Mesodermal cell (in vitro differentiated cells): ENCODE measurements at regions not wholly inside any gene's neighbourhood (a gene's known extent, or its start where the extent isn't known, plus 50 kb on each side); places are given as distances from the start of the nearest gene placed in this dataset.

Experiments
- H3K27ac ChIP-seq: 2 replicates; pipeline ENCODE4 v1.7.0; 2013; ENCODE audit warnings: mild to moderate bottlenecking, low read depth, low read length, moderate library complexity; ENCODE audit not compliant: severe bottlenecking
- H3K36me3 ChIP-seq: 2 replicates; pipeline ENCODE4 v1.7.1; 2013; ENCODE audit warnings: mild to moderate bottlenecking, low read length, moderate library complexity; ENCODE audit not compliant: control insufficient read depth, insufficient read depth
- H3K4me1 ChIP-seq: one replicate; pipeline ENCODE4 v1.7.1; 2013; ENCODE audit warnings: mild to moderate bottlenecking, low read length; ENCODE audit not compliant: insufficient read depth, control insufficient read depth, poor library complexity, severe bottlenecking
- H3K4me3 ChIP-seq: 2 replicates; pipeline ENCODE4 v1.7.0; 2013; ENCODE audit warnings: low read length, control low read depth, mild to moderate bottlenecking; ENCODE audit not compliant: insufficient read depth, poor library complexity, severe bottlenecking; ENCODE audit errors: extremely low read depth
- H3K9me3 ChIP-seq: 2 replicates; pipeline ENCODE4 v1.7.1; 2013; ENCODE audit warnings: mild to moderate bottlenecking, low read length, moderate library complexity; ENCODE audit not compliant: control insufficient read depth
- WGBS, 2 experiments: methylation state at CpG; one replicate each; pipeline ENCODE4 v1.1.5; 2013; ENCODE audit warnings: missing lambda C conversion rate in 2 of 2; ENCODE audit not compliant: insufficient coverage in 2 of 2; 5-methylcytosine and 5-hydroxymethylcytosine counted together

DNA sequence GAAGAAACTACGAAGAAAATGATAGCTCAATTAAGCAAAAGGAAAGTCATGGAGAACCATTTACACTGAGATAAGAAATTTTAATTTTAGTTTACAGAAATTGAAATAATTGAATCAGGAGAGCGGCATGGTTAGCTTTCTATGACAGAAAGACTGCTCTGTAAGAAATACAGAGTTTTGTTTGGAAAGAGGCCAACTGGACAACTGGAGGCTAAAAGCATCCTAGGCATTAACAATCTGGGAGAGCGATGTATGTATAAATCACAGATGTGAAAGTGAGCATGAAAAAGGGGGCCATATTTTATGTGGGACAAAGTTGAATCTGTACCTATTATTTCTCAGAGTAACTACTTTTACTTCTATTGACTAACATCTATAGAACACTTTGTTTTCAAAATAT, 1608.8 kb upstream of the PCDH20 start:
- H3K4me1 ChIP-seq: no peaks in the 10 kb centered on the region
- WGBS, 2 experiments: 100% methylated on average over 2 of the region's 3 CpGs
- no peak overlapping the region for H3K27ac ChIP-seq
- no peaks in the 10 kb centered on the region for H3K9me3 ChIP-seq
- no peaks in the 10 kb centered on the region for H3K36me3 ChIP-seq
- H3K4me3 ChIP-seq: no peak overlapping the region

DNA sequence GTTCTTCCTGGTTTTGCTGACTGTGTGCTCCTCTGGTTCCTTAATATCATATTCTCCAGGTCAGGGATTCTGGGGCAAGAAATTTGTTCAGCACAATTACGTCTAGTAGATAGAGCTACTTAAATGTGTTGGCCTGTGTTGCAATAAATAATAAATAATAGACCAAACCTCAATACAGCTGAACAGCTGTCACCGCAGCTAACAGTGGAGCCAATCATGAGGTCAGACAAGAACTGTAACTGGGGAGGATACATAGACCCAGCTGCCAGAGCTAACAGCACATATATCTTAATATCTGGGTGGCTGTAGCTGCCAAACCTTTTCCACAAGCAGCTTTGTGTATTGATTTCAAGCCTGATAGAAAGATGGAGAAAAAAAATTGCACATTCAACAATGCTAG, 1596.3 kb upstream of the PCDH20 start:
- WGBS, 2 experiments: no CpG with 5 or more reads among the region's 2 CpGs
- H3K4me3 ChIP-seq: no peak overlapping the region
- no peak overlapping the region for H3K27ac ChIP-seq
- H3K9me3 ChIP-seq: peaks cover 17% of the 10 kb centered on the region
- no peaks in the 10 kb centered on the region for H3K36me3 ChIP-seq
- no peaks in the 10 kb centered on the region for H3K4me1 ChIP-seq

DNA sequence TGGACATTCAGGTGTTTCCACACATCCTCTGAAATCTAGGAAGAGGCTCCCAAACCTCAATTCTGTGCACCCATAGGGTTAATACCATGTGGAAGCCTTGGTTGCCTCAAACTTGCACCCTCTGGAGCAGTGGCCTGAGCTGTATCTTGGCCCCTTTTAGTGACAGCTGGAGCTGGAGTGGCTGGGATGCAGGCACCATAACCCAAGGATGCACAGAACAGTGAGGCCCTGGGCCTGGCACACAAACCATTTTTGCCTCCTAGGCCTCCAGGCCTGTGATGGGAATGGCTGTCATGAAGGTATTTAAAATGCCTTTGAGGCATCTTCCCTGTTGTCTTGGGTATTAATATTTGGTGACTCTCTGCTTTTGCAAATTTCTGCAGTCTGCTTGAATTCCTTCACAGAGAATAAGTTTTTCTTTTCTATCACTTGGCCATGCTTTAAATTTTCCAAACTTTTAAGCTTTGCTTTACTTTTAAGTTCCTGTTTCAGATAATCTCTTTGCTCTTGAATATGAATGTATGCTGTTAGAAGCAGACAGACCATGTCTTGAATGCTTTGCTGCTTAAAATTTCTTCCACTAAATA, 1594.5 kb upstream of the PCDH20 start:
- Histone ChIP-seq H3K9me3 (peaks cover 24% of the 10 kb centered on the region), H3K4me1 (no peaks in the 10 kb centered on the region), H3K36me3 (no peaks in the 10 kb centered on the region), H3K4me3 (no peak overlapping the region), H3K27ac (no peak overlapping the region)

DNA sequence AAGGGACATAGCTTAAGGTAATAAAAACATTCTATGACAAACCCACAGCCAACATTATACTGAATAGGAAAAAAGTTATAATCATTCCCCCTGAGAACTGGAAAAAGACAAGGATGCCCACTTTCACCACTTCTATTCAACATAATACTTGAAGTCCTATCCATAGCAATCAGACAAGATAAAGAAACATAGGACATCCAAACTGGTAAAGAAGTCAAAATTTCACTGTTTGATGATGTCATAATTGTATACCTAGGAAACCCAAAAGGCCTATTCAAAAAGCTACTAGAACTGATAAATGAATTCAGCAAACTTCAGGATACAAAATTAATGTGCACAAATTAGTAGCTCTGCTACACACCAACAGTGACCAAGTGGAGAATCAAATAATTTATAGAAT, 1590.0 kb upstream of the PCDH20 start:
- H3K36me3 ChIP-seq: no peaks in the 10 kb centered on the region
- no peak overlapping the region for H3K4me3 ChIP-seq
- peaks cover 21% of the 10 kb centered on the region for H3K9me3 ChIP-seq
- no peak overlapping the region for H3K27ac ChIP-seq
- H3K4me1 ChIP-seq: no peaks in the 10 kb centered on the region

DNA sequence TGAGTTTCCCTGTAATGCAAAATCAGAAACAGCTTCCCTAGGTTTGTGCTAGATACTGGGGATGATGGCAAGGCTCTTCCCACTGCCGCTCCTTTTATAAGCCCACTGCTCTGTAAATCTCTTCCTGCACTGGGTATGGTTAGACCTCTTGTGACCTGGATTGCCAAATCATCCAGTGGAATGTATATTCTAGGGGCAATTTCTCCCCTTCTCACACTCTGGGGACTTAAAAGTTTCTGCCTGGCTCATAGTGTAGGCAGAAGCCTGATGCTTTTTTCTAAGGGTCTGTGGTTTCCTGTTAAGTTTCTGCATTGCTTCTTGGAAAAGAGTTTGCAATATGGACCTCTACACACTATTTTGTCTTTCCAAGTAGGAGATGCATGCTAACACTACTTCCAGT, 1582.0 kb upstream of the PCDH20 start:
- Histone ChIP-seq H3K9me3 (no peaks in the 10 kb centered on the region), H3K27ac (no peak overlapping the region), H3K4me3 (no peak overlapping the region), H3K36me3 (no peaks in the 10 kb centered on the region), H3K4me1 (no peaks in the 10 kb centered on the region)
- WGBS, 2 experiments: no CpG with 5 or more reads among the region's 1 CpG

DNA sequence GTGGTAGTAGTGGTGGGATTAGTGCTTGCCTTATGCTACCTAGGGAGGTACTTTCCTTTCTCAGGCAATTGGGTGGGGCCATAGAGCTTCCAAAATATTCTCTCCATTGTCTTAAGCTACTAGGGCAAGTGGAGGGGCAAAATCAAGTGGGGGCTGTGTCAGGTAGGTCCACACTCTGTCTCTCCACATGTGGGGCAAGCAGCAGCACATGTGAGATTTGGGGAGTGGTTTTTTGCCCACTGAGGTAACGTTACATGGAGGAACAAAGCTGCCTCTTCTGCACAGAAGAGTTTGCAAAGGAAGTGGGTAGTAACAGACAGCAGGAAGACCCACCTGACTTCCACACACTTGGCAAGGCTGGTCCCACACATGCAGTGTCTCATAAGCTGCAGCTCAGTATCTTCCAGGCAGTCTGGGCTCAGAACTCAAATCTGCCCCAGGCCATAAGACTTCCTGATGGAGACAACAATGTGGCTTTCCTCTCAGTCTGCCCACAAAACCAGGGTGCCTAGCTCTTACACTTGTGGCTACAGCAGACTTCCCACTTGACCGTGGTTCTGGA, 1581.5 kb upstream of the PCDH20 start:
- H3K4me3 ChIP-seq: no peak overlapping the region
- 71 to 100% methylated on average over 1 to 2 of the region's 2 CpGs for WGBS, 2 experiments
- no peak overlapping the region for H3K27ac ChIP-seq
- no peaks in the 10 kb centered on the region for H3K9me3 ChIP-seq
- no peaks in the 10 kb centered on the region for H3K36me3 ChIP-seq
- no peaks in the 10 kb centered on the region for H3K4me1 ChIP-seq

DNA sequence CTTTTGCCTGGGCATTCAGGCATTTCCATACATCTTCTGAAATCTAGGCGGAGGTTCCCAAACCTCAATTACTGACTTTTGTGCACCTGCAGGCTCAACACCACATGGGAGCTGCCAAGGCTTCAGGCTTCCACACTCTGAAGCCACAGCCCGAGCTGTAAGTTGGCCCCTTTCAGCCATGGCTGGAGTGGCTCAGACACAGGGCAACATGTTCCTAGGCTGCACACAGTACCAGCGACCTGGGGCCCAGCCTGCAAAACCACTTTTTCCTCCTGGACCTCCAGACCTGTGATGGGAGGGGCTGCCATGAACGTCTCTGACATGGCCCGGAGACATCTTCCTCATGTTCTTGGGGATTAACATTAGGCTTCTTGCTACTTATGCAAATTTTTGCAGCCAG, 1558.2 kb upstream of the PCDH20 start:
- H3K4me3 ChIP-seq: no peak overlapping the region
- WGBS, 2 experiments: 84 to 86% methylated on average over 5 of the region's 5 CpGs
- H3K9me3 ChIP-seq: peaks cover 4% of the 10 kb centered on the region
- H3K27ac ChIP-seq: no peak overlapping the region
- no peaks in the 10 kb centered on the region for H3K36me3 ChIP-seq
- no peaks in the 10 kb centered on the region for H3K4me1 ChIP-seq

DNA sequence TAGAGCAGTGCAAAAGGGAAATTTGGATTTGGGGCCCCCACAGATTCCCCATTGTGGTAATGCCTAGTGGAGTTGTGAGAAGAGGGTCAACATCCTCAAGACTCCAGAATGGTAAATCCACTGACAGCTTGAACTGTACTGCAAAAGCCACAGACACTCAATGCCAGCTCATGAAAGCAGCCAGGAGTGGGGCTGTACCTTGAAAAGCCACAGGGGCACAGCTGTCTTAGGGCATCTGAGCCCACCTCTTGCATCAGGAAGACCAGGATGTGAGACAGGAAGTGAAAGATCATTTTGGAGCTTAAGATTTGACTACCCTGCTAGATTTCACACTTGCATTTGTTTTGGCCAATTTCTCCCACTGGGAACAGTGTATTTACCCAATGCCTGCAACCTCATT, 1548.9 kb upstream of the PCDH20 start:
- no peaks in the 10 kb centered on the region for H3K9me3 ChIP-seq
- no peak overlapping the region for H3K27ac ChIP-seq
- H3K4me3 ChIP-seq: no peak overlapping the region
- H3K36me3 ChIP-seq: no peaks in the 10 kb centered on the region
- H3K4me1 ChIP-seq: no peaks in the 10 kb centered on the region

DNA sequence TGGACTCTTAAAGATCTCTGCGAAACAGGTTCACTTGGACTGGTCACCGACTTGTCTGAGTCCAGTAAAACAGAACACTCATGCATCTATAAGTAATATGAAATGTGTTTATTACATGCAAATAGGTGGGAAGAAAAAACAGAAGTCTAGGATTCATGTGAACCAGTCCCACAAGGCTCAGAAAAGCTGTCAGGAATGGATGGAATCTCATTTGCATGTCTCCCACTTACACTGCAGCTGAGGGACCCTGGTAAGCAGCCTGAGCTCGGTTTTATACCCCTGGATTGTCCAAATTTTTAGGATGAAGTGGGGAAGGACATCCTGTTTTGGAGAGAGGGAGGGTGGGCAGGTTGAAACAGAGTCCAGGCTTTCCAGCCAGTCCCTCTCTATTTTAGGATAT, 1545.1 kb upstream of the PCDH20 start:
- Histone ChIP-seq H3K4me1 (no peaks in the 10 kb centered on the region), H3K9me3 (no peaks in the 10 kb centered on the region), H3K36me3 (no peaks in the 10 kb centered on the region), H3K4me3 (no peak overlapping the region), H3K27ac (no peak overlapping the region)
- 86% methylated on average over 1 of the region's 3 CpGs; no CpG with 5 or more reads in 1 of the 2 experiments for WGBS, 2 experiments

DNA sequence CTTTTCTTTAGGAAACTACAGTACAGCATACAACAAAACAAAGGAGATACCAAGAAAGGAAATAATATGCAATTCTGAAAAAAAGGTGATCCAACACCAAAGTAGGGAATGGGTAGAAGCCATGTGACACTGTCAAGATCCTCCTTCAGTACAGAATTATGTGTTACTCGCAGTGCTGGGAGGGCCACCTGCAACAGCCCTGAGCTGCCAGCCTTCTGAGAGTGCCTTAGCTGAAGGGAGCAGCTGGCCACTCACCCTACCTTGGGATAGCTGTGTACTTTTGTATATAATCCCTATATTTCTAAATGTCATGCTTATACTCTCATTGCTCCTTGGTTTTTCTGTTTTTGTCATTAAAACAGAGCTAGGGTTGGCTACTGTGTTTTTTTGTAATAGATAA, 1518.2 kb upstream of the PCDH20 start:
- Histone ChIP-seq H3K27ac (no peak overlapping the region), H3K4me1 (no peaks in the 10 kb centered on the region), H3K36me3 (no peaks in the 10 kb centered on the region), H3K4me3 (no peak overlapping the region), H3K9me3 (no peaks in the 10 kb centered on the region)
- 57 to 88% methylated on average over 1 of the region's 1 CpG for WGBS, 2 experiments

DNA sequence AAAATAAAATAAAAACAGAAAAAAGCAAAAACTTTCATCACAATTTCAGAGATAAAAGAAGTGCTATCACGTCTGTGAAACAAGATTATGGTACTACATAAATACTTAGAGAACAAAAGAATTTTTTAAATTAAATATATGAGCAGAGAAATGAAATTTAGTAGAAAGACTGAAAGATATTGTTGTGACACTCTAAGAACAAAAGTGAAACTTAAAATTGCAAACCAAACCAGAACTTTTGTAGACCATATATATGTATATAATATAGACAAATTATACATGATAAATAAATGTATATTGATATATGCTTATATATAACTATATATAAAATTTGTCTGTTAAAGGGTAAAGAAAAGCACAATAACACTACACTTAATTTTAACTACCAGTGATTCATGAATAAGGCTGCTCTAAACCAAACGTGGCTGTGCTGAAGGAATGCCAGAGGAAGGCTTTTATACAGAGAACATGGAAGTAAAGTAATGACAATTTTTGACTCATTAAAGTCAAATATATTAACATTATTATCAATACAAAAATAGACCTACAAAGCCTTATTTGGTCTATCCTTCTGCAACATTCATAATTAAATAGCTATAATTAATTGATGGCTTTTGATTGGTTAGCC, 1516.7 kb upstream of the PCDH20 start:
- H3K9me3 ChIP-seq: no peaks in the 10 kb centered on the region

More for the DNA sequence above, 1516.7 kb upstream of the PCDH20 start:
- no peak overlapping the region for H3K27ac ChIP-seq
- H3K4me1 ChIP-seq: no peaks in the 10 kb centered on the region
- WGBS, 2 experiments: no CpG with 5 or more reads among the region's 2 CpGs
- H3K4me3 ChIP-seq: no peak overlapping the region
- H3K36me3 ChIP-seq: no peaks in the 10 kb centered on the region
